IPS DF 6.9 (cell line): ENCODE measurements at regions not wholly inside any gene's neighbourhood (a gene's known extent, or its start where the extent isn't known, plus 50 kb on each side); places are given as distances from the start of the nearest gene placed in this dataset.

Experiments
- DNase-seq: peaks from one replicate; pipeline ENCODE4 v3.0.0-alpha.2; 2013; ENCODE audit warnings: low read depth, low spot score
- H3K27ac ChIP-seq: one replicate; pipeline ENCODE4 v1.5.1; 2013; ENCODE audit warnings: low read length, control low read depth
- H3K27me3 ChIP-seq: 2 replicates; pipeline ENCODE4 v1.6.1; 2013; ENCODE audit warnings: mild to moderate bottlenecking, low read length; ENCODE audit not compliant: control insufficient read depth, insufficient read depth
- H3K36me3 ChIP-seq: 2 replicates; pipeline ENCODE4 v1.6.1; 2013; ENCODE audit warnings: low read length; ENCODE audit not compliant: control insufficient read depth, insufficient read depth
- H3K4me1 ChIP-seq: 2 replicates; pipeline ENCODE4 v1.6.1; 2013; ENCODE audit warnings: low read length; ENCODE audit not compliant: control insufficient read depth, insufficient read depth
- H3K4me3 ChIP-seq: 2 replicates; pipeline ENCODE4 v1.5.1; 2013; ENCODE audit warnings: mild to moderate bottlenecking, low read length
- H3K9me3 ChIP-seq: 2 replicates; pipeline ENCODE4 v1.6.1; 2013; ENCODE audit warnings: low read length, inconsistent platforms; ENCODE audit not compliant: control insufficient read depth, insufficient read depth
- WGBS: extraction: QIAGEN DNeasy Blood & Tissue Kit; methylation state at CpG from one replicate; pipeline ENCODE4 v1.1.7; 2013; ENCODE audit warnings: mixed read lengths, missing lambda C conversion rate; ENCODE audit not compliant: insufficient read length, insufficient coverage; 5-methylcytosine and 5-hydroxymethylcytosine counted together

DNA sequence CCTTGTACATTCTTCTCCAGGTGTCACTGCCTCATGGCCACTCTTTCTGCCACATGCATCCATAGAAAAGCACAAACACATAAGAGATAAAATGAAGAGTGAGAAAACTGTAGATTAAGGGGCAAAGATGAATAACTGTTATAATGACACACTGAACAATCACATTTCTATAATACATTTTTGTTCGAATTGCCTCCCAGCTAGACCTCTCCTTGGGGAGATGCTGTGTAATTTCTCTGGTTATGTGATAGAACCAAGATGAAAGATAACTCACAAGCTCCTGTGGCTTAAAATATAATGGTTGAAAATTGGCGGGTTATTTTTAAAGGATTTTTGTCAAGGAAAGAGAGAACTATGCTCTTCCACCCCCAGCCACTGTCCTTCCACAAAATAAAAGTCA, 60.2 kb upstream of the STEAP1 start:
- Histone ChIP-seq H3K27ac (no peak overlapping the region), H3K36me3 (no peaks in the 10 kb centered on the region), H3K27me3 (no peaks in the 10 kb centered on the region), H3K4me1 (no peaks in the 10 kb centered on the region), H3K4me3 (no peak overlapping the region), H3K9me3 (no peaks in the 10 kb centered on the region)
- DNase-seq, result no peak
- WGBS, result no CpG with 5 or more reads among the region's 2 CpGs
